ENCODE measurements at regions not wholly inside any gene's neighbourhood (a gene's known extent, or its start where the extent isn't known, plus 50 kb on each side); places are given as distances from the start of the nearest gene placed in this dataset.
A peak's percentile ranks its signal among the peaks of the same experiment; 100 is the strongest.
"Not testable (repeated sequence)": the region's sequence is repeated elsewhere in the genome, so short reads cannot be mapped to it uniquely, and the experiment has no call there.

DNA sequence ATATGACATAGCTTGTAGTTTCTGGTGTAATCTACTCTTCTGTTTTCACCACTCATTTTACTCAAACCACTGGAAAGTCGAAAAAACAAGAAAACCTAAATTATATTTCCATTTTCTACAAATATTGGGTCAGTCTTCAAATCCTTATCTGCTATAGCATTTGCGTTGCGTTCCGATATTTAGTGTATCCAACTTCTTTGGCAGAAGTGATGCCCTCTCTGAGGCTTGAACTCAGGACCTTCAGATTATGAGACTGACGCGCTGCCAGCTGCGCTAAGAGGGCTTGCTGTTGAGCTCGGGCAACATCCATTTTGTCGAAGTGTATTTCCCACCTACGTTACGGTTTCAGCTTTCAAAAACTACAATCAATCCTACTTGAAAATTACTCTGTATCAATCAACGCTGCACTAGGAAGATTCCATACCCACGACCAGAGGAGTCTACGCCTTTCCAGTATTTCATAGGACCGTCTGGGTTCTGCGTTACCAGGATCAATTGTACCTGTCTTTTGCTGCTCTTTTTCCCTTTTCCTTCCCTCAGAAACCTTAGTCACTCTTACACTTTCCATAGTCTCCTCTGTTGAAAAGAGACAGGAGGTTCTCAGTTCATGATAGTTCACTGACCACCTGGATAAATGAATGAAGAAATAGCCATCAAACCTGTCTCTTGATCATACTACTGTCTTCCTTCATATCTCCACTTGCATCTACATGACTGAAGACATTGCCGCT is 140.5 kb upstream of the ZNF322 start:
- not testable (repeated sequence) for DNase-seq (ENCODE audit: low read depth in 2 of 2)

GRCh38 chr6:26803762-26804161 is 144.2 kb upstream of the ZNF322 start:
- DNase-seq (ENCODE audit: low read depth in 2 of 2): not testable (repeated sequence)

DNA sequence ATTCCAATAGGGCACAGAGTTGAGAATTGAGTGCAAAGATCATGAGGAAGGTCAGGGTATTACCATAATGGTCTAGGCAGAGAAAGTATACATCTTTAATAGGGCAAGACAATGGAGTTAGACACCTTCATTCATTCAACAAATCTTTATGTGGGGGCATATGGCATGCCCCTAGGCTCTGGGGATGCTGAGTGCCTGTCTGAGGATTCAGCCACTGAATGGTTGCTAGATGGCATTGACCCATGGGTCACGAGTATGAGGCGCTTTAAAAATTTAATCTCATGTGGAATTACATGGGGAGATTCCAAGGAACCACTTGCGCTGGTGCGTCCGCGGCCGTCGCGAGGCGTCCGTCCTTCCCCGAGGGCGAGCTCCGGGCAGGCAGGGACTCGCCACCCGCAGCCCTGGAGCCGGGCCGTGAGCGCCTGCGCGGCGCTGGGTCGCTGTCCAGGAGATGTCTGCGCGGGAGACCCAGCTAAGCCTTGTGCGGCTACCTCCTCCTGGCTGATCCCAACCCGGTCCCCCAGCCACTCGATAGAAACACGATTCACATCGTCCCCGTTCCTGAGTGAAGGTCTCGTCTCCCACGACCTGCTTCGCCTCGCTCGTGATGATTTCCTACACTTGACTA is 152.1 kb upstream of the ZNF322 start:
- not testable (repeated sequence) for DNase-seq (ENCODE audit: low read depth in 2 of 2)

DNA sequence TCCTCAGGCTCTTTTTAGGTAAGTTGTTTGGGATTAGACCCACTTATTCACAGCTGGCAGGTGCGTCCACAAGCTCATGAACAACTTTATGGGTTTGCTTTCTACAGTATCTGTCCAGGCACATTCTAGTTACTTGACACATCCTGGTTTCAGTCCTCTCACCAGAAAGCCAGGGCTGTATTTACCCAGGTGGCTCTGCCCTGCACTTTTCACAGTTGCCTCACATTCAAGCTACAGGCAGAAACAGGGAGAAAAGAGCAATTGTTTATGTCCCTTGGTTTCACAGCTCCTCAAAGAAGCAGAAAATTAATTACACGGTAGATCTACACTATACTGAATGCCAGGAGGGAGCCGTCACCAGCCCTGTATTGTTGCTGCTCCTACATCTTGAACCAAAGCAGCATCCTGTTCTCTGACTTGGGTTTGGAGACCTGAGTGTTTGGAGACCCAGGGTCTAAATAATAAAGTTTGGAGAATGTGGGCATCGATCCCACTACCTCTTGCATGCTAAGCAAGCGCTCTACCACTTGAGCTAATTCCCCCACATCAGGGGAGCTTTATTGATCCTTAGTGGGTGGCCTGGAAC is 159.2 kb upstream of the ZNF322 start:
- not testable (repeated sequence) for DNase-seq (ENCODE audit: low read depth in 2 of 2)

- not testable (repeated sequence) for DNase-seq (ENCODE audit: low read depth in 2 of 2)
Measured at GRCh38 chr6:26827965-26828364, 168.4 kb upstream of the ZNF322 start.

GRCh38 chr6:26829480-26829879 is 169.9 kb upstream of the ZNF322 start:
- not testable (repeated sequence) for DNase-seq (ENCODE audit: low read depth in 2 of 2)

GRCh38 chr6:26830992-26831391 is 171.4 kb upstream of the ZNF322 start:
- DNase-seq (ENCODE audit: low read depth in 2 of 2): not testable (repeated sequence)

DNA sequence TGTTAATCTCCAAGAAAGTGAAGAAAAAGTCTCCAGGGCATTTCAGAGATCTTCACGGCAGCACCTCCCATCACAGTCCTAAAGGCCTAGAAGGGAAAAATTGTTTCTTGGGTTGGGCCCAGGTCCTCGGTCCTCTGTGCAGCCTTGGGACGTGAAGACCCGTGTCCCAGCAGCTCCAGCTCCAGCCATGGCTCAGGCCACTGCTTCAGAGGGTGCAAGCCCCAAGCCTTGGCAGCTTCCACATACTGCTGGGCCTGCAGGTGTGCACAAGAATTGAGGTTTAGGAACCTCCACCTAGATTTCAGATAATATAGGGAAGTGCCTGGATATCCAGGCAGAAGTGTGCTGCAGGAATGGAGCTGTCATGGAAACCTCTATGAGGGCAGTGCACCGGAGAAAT is 176.2 kb upstream of the ZNF322 start:
- not testable (repeated sequence) for DNase-seq (ENCODE audit: low read depth in 2 of 2)

DNA sequence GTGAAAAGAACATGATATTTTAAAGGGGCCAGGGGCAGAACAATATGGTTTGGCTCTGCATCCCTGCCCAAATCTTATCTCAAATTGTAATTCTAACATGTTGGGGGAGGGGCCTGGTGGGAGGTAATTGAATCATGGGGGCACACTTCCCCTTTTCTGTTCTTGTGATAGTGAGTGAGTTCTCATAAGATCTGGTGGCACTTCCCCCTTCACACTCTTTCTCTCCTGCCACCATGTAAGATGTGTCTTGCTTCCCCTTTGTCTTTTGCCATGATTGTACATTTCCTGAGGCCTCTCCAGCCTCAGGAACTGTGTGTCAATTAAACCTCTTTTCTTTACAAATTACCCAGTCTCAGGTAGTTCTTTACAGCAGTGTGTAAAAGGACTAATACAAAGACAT is 177.1 kb upstream of the ZNF322 start:
- DNase-seq (ENCODE audit: low read depth in 2 of 2): not testable (repeated sequence)

- DNase-seq (ENCODE audit: low read depth in 2 of 2): not testable (repeated sequence)
Measured at GRCh38 chr6:26844823-26845222, 185.3 kb upstream of the ZNF322 start.

- not testable (repeated sequence) for DNase-seq (ENCODE audit: low read depth in 2 of 2)
Measured at GRCh38 chr6:26857289-26857688, 197.7 kb upstream of the ZNF322 start.

- not testable (repeated sequence) for DNase-seq (ENCODE audit: low read depth in 2 of 2)
Measured at GRCh38 chr6:26859067-26859770, 199.7 kb upstream of the ZNF322 start.

- DNase-seq (ENCODE audit: low read depth in 2 of 2): peak; percentile 16 to 23
Measured at GRCh38 chr6:26859771-26860163, 200.2 kb upstream of the ZNF322 start.

GRCh38 chr6:26861913-26862312 is 202.4 kb upstream of the ZNF322 start:
- DNase-seq (ENCODE audit: low read depth in 2 of 2): not testable (repeated sequence)

- DNase-seq (ENCODE audit: low read depth in 2 of 2): not testable (repeated sequence)
Measured at GRCh38 chr6:26863641-26864040, 204.1 kb upstream of the ZNF322 start.

DNA sequence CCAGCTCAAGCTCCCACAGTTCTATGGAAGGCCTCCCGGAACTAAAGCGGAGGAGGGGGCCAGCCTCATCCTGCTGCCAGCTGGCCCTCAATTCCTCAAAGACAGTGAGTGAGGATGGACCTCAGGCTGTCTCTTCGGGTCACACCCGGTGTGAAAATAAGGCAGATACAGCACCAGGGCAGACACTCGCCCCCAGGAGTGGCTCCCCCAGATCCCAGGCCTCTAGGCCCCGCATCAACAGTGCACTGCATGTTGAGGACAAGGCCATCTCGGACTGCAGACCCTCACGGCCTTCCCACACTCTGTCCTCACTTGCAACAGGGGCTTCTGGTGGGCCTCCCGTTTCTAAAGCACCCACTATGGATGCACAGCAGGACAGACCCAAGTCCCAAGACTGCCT is 239.2 kb upstream of the ZNF322 start:
- not testable (repeated sequence) for DNase-seq (ENCODE audit: low read depth in 2 of 2)

GRCh38 chr6:26924206-26924605 is 264.7 kb upstream of the ZNF322 start:
- not testable (repeated sequence) for DNase-seq (ENCODE audit: low read depth in 2 of 2)

DNA sequence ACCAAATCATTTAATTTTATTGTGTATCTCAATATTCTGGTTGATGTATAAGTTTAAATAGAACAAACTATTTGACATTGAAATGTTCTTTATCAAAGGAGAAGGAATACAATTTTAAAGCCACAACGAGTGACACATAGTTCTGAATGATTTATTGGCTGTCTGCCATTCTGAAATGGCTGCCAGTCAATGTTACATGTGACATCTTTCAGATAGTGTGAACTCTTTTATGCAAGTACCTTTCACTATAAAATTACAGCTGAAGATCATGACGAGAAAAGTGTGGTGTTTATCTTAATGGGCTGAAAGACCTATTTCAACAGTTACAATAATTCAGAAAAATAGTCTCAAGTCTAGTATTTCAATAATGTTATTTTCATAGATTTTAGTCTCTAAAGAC is 268.6 kb upstream of the ZNF322 start:
- DNase-seq (ENCODE audit: low read depth in 2 of 2): not testable (repeated sequence)

DNA sequence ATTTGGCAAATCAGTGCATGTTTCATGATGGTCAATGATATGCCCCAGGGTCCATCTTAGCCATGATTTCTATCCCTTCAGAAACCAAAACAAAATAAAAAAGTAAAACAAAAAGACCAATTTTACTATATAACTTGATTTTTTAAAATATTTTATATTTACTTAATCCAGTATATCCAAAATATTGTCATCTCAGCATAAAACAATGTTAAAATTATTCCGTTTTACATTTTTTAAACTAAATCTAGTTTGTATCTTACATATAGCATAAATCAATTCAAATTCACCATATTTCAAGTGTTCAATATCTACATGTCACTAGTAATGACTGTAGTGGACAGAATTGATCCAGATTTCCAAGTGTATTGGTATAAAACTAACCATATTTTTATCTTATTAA is 277.7 kb upstream of the ZNF322 start:
- DNase-seq (ENCODE audit: low read depth in 2 of 2): not testable (repeated sequence)

- not testable (repeated sequence) for DNase-seq (ENCODE audit: low read depth in 2 of 2)
Measured at GRCh38 chr6:26951211-26951610, 291.7 kb upstream of the ZNF322 start.

GRCh38 chr6:26956078-26956600 is 291.4 kb upstream of the PRSS16 start:
- DNase-seq (ENCODE audit: low read depth in 2 of 2): peak; percentile 32 to 36

GRCh38 chr6:26956601-26957184 is 290.8 kb upstream of the PRSS16 start:
- peak; percentile 29 to 30 for DNase-seq (ENCODE audit: low read depth in 2 of 2)

Measured in fibroblast of skin of left biceps (primary cell).